ENCODE measurements at regions not wholly inside any gene's neighbourhood (a gene's known extent, or its start where the extent isn't known, plus 50 kb on each side); places are given as distances from the start of the nearest gene placed in this dataset.
A peak's percentile ranks its signal among the peaks of the same experiment; 100 is the strongest.
"Not testable (repeated sequence)": the region's sequence is repeated elsewhere in the genome, so short reads cannot be mapped to it uniquely, and the experiment has no call there.

DNA sequence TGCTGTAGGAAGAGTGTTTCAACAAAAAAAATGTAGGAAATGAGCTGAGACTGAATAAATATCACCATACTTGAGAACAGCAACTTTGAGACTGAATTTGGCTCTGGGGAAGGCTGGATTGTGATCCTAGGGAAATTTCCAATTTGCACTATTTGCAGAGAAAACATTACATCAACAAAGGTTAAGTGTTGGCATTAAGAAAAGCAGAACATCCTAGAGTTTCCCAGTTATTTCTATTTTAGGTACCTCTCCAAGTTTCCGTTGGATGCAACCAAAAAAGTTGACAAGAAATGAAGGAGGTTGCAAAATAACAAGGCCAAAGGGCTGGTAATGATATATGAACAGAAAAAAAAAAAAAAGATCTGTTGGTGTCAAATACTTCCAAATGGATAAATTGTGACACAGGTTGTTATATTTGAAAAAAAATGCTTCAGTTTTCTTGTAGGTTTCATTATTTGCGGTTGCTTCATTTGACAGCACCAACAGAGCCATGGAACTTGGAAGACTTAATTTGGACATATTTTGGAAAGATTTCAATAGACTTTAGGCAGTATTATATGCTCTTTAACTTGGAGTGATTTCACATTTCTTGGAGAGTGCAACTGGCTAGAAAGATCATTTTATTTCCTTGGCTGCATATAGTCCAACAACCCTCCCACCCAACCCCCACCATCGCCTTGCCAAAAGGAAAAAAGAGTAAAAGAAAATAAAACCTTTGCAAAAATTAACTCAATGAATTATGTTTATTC, 230.8 kb downstream of the ZNF608 start:
- H3K9me3 Mint-ChIP-seq = no peaks in the 10 kb centered on the region
- peaks cover 9% of the 10 kb centered on the region for H3K4me1 Mint-ChIP-seq
- no peak overlapping the region for H3K4me3 Mint-ChIP-seq
- no peaks in the 10 kb centered on the region for H3K27me3 Mint-ChIP-seq
- ATAC-seq (ENCODE audit: low read depth) (no peak), DNase-seq (ENCODE audit: low spot score in 2 of 2) (no peak)
- no peak overlapping the region for H3K27ac Mint-ChIP-seq
- H3K36me3 Mint-ChIP-seq = no peaks in the 10 kb centered on the region

DNA sequence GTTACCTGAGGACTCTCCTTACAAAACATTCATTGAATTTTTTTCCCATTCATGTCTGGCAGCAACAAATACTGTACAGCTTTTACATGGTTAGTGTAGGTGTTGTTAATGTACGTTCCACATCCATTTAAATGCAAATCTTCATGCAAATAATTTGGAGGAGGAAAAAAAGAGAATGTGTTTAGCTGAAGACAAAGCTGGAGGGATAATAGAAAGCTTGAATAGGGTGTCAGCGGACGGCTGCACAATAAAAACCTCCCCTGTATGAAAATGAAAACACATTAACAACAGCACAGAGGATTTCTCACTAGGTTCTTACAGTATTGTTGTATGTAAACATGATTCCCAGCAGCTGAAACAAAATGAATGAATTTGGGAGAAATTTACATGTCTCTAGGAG, 231.5 kb downstream of the ZNF608 start:
- Mint-ChIP-seq H3K27me3 (no peaks in the 10 kb centered on the region), H3K36me3 (no peaks in the 10 kb centered on the region), H3K9me3 (no peaks in the 10 kb centered on the region), H3K27ac (no peak overlapping the region), H3K4me1 (peaks cover 7% of the 10 kb centered on the region), H3K4me3 (no peak overlapping the region)
- DNase-seq (ENCODE audit: low spot score in 2 of 2) = no peak
- no peak for ATAC-seq (ENCODE audit: low read depth)

DNA sequence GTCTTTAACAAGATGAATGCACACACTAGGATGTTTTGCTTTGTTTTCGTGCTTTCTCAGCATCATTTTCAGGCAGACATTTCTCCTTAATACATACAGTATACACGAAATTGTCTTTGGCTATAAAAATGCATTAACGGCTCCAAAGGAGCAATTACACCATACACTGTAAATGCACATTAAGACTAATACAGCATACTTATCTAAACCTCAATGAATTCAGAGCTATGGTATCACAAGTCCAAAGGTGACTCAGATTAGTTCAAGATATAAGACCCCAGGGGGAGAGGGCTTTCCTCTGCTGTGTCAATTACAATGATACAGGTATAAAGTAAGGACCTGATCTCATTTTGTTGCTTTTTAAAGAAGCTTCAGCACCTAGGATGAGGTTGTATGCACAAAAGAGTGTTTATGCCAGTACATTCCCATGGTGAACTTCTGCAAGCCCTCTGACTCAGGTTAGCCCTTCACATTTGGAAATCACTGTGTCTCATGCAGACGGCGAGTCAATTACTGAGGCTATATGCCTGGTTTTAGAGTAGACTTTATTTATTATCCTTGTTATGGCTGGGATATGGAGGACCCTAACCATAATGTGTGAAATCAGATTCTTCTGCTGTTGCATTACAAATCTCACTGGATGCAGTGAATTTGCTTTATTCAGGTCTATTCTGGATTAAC, 233.3 kb downstream of the ZNF608 start:
- Mint-ChIP-seq H3K4me3 (no peak overlapping the region), H3K4me1 (no peaks in the 10 kb centered on the region), H3K9me3 (no peaks in the 10 kb centered on the region), H3K27ac (no peak overlapping the region), H3K36me3 (no peaks in the 10 kb centered on the region), H3K27me3 (no peaks in the 10 kb centered on the region)
- DNase-seq (ENCODE audit: low spot score in 2 of 2) (no peak), ATAC-seq (ENCODE audit: low read depth) (no peak)

DNA sequence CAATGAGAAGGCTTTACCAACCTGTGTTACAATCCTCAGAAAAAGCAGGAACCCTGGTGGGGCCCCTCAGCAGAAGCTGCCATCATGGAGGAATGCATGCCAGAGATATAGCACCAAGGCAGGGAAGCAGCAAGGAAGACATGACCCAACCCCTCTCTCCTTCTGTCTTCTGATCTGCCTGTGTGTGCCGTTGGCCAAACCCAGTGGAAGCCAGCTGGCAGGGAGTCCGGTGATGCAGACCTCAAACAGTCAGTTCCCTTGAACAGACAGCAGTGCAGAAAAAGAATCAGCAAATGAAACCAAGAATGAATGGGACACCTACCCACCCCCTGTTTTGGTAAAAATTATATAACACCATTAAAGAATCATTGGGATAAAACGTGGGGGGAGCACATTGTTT, 234.2 kb downstream of the ZNF608 start:
- ATAC-seq (ENCODE audit: low read depth) (no peak), DNase-seq (ENCODE audit: low spot score in 2 of 2) (no peak)
- H3K27ac Mint-ChIP-seq = no peak overlapping the region
- H3K4me1 Mint-ChIP-seq = no peaks in the 10 kb centered on the region
- no peak overlapping the region for H3K4me3 Mint-ChIP-seq
- no peaks in the 10 kb centered on the region for H3K36me3 Mint-ChIP-seq
- H3K9me3 Mint-ChIP-seq = no peaks in the 10 kb centered on the region
- no peaks in the 10 kb centered on the region for H3K27me3 Mint-ChIP-seq

DNA sequence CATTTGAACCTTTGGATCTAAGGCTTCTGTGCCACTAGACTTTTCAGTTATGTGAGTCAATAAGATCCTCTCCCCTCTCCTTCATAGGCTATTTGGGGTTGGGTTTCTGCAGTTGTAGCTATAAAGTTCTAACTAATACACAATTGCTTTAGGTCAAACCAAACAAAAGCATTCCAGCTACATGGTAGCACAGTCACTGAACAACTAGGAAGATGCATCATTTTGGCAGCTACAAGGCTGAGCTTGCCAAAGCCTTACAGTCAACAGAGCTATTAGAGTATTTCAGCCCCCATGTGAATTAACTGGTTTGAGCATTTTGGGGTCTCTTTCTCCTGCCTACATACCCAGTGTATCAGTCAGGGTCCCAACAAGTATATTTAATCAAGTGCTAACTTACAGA, 234.6 kb downstream of the ZNF608 start:
- Mint-ChIP-seq H3K27me3 (no peaks in the 10 kb centered on the region), H3K4me1 (no peaks in the 10 kb centered on the region), H3K36me3 (no peaks in the 10 kb centered on the region), H3K27ac (no peak overlapping the region), H3K4me3 (no peak overlapping the region), H3K9me3 (no peaks in the 10 kb centered on the region)
- DNase-seq (ENCODE audit: low spot score in 2 of 2) (no peak), ATAC-seq (ENCODE audit: low read depth) (no peak)

DNA sequence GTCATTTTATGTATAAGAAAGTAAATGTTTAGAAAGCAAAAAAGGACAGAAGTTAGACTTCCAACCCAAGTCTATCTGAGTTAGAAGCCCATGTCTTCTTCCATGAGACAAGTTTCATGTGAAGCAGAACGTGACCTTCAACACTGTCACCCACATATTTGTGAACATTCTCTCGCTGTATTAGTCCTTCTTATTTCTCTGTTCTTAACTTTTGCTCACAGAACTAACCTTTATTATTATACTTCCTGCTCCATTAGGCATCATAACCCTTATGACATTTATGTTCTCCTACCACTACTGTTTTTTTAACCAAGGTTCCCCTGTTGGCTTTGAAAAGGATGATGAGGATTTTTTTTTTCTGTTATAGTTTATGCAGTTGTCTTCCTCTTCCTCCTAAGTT, 238.8 kb downstream of the ZNF608 start:
- H3K9me3 Mint-ChIP-seq = no peaks in the 10 kb centered on the region
- ATAC-seq (ENCODE audit: low read depth) (no peak), DNase-seq (ENCODE audit: low spot score in 2 of 2) (no peak)
- no peaks in the 10 kb centered on the region for H3K36me3 Mint-ChIP-seq
- no peak overlapping the region for H3K27ac Mint-ChIP-seq
- no peak overlapping the region for H3K4me3 Mint-ChIP-seq
- no peaks in the 10 kb centered on the region for H3K27me3 Mint-ChIP-seq
- H3K4me1 Mint-ChIP-seq = peaks cover 4% of the 10 kb centered on the region

DNA sequence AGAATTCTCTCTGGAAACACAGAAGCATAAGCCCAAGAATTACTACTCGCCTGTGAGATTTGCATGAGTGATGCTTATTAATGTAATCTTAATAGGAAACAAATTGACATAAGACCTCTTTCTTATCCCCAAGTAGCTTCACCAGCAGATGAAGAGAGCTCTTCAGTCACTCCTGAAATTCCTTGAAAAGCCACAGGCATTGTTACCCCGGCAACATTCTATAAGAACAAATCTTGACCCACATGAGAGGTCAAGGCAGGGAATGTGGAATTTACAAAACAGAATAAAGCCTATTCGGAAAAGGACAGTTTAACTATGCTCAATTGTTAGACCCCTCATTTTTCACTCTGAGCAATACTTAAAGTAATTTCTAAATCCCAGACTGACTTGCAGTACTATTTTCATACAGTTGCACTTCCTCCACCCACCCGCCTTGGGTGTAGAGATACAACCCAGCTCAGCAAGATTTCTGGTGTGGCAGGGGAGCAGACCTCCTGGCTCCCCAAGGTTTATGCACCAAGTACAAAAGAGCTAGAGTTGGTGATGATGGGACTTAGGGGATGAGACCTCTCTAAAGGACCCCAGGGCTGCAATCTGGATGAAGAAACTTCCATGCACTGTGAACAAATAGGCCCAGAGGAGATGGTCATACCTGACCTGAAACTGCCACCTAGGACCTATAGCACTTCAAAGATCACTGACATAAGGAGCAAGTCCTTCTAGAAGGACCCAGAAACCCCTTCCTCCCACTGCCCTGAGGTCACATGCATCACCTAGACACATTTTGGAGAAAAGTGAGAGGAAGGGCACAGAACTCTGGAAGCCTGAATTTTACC, 242.1 kb downstream of the ZNF608 start:
- Mint-ChIP-seq H3K27me3 (no peaks in the 10 kb centered on the region), H3K36me3 (no peaks in the 10 kb centered on the region), H3K27ac (no peak overlapping the region), H3K4me1 (peaks cover 4% of the 10 kb centered on the region), H3K9me3 (no peaks in the 10 kb centered on the region), H3K4me3 (no peak overlapping the region)
- DNase-seq (ENCODE audit: low spot score in 2 of 2) (no peak), ATAC-seq (ENCODE audit: low read depth) (peak; percentile 45)

DNA sequence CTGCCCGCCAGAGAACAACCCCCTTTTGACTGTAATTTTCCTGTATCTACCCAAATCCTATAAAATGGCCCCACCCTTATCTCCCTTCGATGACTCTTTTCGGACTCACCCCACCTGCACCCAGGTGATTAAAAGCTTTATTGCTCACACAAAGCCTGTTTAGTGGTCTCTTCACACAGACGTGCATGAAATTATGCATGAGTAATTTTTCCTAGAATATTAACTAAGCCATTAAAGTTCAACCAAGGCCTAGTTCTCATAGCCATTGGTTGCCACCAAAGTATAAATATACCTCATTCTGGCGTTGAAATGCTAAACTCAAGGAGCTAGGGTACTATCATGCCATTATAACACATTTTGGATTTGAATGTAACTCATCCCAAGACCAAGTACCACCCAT, 243.9 kb downstream of the ZNF608 start:
- H3K36me3 Mint-ChIP-seq = no peaks in the 10 kb centered on the region
- no peak overlapping the region for H3K4me3 Mint-ChIP-seq
- no peak for DNase-seq (ENCODE audit: low spot score in 2 of 2)
- no peak overlapping the region for H3K27ac Mint-ChIP-seq
- H3K4me1 Mint-ChIP-seq = peaks cover 4% of the 10 kb centered on the region
- ATAC-seq (ENCODE audit: low read depth) = no peak
- H3K9me3 Mint-ChIP-seq = no peaks in the 10 kb centered on the region
- H3K27me3 Mint-ChIP-seq = no peaks in the 10 kb centered on the region

DNA sequence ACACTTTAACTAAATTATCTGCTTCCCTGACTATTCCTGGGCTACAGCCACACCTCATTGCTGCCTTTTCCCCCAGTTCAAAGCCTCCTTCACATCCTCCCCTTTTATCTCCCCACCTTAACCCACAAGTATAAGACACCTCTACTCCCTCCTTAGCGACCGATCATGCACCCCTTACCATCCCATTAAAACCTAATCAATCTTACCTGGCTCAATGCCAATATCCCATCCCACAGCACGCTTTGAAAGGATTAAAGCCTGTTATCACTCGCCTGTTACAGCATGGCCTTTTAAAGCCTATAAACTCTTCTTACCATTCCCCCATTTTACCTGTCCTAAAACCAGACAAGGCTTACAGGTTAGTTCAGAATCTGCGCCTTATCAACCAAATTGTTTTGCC, 246.6 kb downstream of the ZNF608 start:
- H3K9me3 Mint-ChIP-seq; DNase-seq (ENCODE audit: low spot score in 2 of 2); H3K36me3 Mint-ChIP-seq; H3K27me3 Mint-ChIP-seq; H3K4me1 Mint-ChIP-seq; H3K4me3 Mint-ChIP-seq; ATAC-seq (ENCODE audit: low read depth); H3K27ac Mint-ChIP-seq: not testable (repeated sequence)

DNA sequence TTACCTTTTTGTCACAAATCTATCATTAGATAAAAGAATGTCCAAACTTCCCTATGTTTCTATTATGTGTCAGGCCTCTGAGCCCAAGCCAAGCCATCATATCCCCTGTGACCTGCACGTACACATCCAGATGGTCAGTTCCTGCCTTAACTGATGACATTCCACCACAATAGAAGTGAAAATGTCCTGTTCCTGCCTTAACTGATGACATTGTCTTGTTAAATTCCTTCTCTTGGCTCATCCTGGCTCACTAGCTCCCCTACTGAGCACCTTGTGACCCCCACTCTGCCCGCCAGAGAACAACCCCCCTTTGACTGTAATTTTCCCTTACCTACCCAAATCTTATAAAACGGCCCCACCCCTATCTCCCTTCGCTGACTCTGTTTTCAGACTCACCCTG, 249.5 kb downstream of the ZNF608 start:
- not testable (repeated sequence) for H3K36me3 Mint-ChIP-seq; H3K4me1 Mint-ChIP-seq; H3K9me3 Mint-ChIP-seq; H3K27ac Mint-ChIP-seq; H3K27me3 Mint-ChIP-seq; ATAC-seq (ENCODE audit: low read depth); H3K4me3 Mint-ChIP-seq; DNase-seq (ENCODE audit: low spot score in 2 of 2)

DNA sequence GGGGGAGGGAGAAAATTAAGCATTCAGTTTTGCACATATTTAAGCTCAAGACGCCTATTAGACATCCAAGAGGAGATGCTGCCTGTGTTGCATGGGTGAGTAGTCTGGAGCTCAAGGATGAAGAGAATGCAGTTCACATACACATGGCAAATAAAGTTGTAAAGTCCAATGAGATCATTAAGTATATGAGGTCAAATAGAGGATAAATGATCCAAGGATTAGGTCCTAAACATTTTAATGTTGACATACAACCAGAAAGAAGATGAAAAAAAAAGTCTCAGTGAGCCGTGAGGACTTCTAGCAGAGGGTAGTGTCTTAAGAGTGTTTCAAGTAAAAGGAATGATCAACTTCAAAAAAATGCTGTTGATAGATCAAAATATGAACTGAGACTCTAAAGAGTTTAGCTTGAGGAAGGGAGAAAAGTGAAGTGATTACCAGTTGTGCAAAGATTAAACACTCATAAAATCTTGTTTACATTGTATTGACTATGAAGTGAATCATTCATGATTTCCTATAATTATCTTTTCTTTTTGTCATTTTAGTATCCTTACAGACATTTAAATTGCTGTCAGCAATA, 251.8 kb downstream of the ZNF608 start:
- no peak for DNase-seq (ENCODE audit: low spot score in 2 of 2)
- Mint-ChIP-seq H3K27ac (no peak overlapping the region), H3K36me3 (peaks cover 5% of the 10 kb centered on the region), H3K9me3 (peaks cover 11% of the 10 kb centered on the region), H3K27me3 (no peaks in the 10 kb centered on the region), H3K4me3 (no peak overlapping the region), H3K4me1 (no peaks in the 10 kb centered on the region)
- no peak for ATAC-seq (ENCODE audit: low read depth)

DNA sequence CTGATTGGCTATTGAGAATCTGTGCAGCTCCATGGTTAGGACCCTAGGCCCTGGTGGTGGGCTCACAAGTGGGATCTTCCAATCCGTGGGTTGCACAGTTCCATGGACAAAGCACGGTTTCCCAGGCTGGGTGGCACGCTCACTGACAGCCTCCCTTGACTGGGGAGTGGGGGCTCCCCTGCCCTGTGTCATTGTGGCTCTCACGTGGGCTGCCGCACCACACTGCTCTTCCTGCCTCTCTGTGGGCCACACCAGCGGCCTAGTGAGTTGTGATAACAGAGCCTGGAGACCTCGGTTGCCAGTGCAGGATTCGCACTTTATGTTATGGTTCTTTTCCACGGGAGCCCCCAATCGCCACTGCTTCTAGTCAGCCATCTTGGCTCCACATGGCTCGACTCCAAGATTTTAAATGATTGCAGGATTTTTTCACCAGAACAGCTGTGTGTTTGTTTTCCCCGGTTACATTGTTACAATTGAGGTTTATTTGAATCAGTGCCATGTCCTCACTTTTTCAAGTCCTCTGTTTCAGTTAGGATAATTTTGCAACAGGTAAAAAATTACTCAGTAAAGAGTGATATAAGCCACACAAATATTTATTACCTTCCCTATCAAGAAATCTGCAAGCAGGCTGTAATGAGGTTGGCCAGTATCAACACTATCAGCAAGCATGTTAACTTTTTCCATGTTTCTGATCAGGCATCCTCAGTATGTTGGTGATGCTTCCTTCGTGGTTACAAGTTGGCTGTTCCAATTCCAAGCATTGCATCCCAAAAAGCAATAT, 253.8 kb downstream of the ZNF608 start:
- no peak overlapping the region for H3K27ac Mint-ChIP-seq
- H3K9me3 Mint-ChIP-seq = peaks cover 13% of the 10 kb centered on the region
- H3K36me3 Mint-ChIP-seq = peaks cover 5% of the 10 kb centered on the region
- no peak overlapping the region for H3K4me3 Mint-ChIP-seq
- ATAC-seq (ENCODE audit: low read depth) (no peak), DNase-seq (ENCODE audit: low spot score in 2 of 2) (no peak)
- no peaks in the 10 kb centered on the region for H3K4me1 Mint-ChIP-seq
- no peaks in the 10 kb centered on the region for H3K27me3 Mint-ChIP-seq

DNA sequence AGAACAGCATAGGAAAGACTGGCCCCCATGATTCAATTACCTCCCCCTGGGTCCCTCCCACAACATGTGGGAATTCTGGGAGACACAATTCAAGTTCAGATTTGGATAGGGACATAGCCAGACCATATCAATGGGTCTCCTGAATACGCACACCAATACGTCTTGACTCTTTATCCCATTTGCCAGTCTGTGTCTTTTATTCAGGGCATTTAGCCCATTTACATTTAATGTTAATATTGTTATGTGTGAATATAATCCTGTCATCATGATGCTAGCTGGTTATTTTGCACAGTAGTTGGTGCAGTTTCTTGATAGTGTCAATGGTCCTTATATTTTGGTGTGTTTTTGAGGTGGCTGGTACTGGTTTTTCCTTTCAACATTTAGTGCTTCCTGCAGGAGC, 256.1 kb downstream of the ZNF608 start:
- H3K4me3 Mint-ChIP-seq; H3K4me1 Mint-ChIP-seq; H3K27ac Mint-ChIP-seq; DNase-seq (ENCODE audit: low spot score in 2 of 2); H3K27me3 Mint-ChIP-seq; H3K36me3 Mint-ChIP-seq; ATAC-seq (ENCODE audit: low read depth): not testable (repeated sequence)
- peaks cover 13% of the 10 kb centered on the region for H3K9me3 Mint-ChIP-seq
